ENCODE measurements at regions not wholly inside any gene's neighbourhood (a gene's known extent, or its start where the extent isn't known, plus 50 kb on each side); places are given as distances from the start of the nearest gene placed in this dataset.

GRCh38 chr3:174347474-174348138 is 511.5 kb upstream of the NAALADL2 start:
- H3K27me3 ChIP-seq (ENCODE audit: insufficient read depth, low read length) = no peaks in the 10 kb centered on the region
- no peaks in the 10 kb centered on the region for H4K20me1 ChIP-seq (ENCODE audit: insufficient read depth, low read length)
- H3K4me2 ChIP-seq (ENCODE audit: insufficient read depth, low read length) = no peak overlapping the region
- no peak overlapping the region for H3K4me3 ChIP-seq (ENCODE audit: insufficient read depth, low read length)
- TF ChIP-seq, protein P1, sequence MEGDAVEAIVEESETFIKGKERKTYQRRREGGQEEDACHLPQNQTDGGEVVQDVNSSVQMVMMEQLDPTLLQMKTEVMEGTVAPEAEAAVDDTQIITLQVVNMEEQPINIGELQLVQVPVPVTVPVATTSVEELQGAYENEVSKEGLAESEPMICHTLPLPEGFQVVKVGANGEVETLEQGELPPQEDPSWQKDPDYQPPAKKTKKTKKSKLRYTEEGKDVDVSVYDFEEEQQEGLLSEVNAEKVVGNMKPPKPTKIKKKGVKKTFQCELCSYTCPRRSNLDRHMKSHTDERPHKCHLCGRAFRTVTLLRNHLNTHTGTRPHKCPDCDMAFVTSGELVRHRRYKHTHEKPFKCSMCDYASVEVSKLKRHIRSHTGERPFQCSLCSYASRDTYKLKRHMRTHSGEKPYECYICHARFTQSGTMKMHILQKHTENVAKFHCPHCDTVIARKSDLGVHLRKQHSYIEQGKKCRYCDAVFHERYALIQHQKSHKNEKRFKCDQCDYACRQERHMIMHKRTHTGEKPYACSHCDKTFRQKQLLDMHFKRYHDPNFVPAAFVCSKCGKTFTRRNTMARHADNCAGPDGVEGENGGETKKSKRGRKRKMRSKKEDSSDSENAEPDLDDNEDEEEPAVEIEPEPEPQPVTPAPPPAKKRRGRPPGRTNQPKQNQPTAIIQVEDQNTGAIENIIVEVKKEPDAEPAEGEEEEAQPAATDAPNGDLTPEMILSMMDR (IDR thresholded peaks at IDR 0.05; ENCODE audit: extremely low read depth, low read depth, low read length) = no peak
- DNase-seq (ENCODE audit: insufficient read length, low spot score, missing footprints) = no peak
- no peak overlapping the region for H2AFZ ChIP-seq (ENCODE audit: low read length)
- no peaks in the 10 kb centered on the region for H3K36me3 ChIP-seq (ENCODE audit: insufficient read depth, low read length)
- no peak overlapping the region for H3K27ac ChIP-seq (ENCODE audit: low read depth, low read length)
- H3K9me3 ChIP-seq (ENCODE audit: low read depth, low read length) = no peaks in the 10 kb centered on the region
- H3K4me1 ChIP-seq (ENCODE audit: insufficient read depth, low read length) = no peaks in the 10 kb centered on the region
- H3K79me2 ChIP-seq (ENCODE audit: insufficient read depth, low read length) = no peaks in the 10 kb centered on the region

GRCh38 chr3:174352227-174352626 is 506.9 kb upstream of the NAALADL2 start:
- TF ChIP-seq, protein P1 (IDR thresholded peaks at IDR 0.05; ENCODE audit: extremely low read depth, low read depth, low read length) = no peak
- Histone ChIP-seq H3K9me3 (ENCODE audit: low read depth, low read length) (no peaks in the 10 kb centered on the region), H3K27ac (ENCODE audit: low read depth, low read length) (no peak overlapping the region), H3K79me2 (ENCODE audit: insufficient read depth, low read length) (no peaks in the 10 kb centered on the region), H3K36me3 (ENCODE audit: insufficient read depth, low read length) (no peaks in the 10 kb centered on the region), H2AFZ (ENCODE audit: low read length) (no peak overlapping the region), H4K20me1 (ENCODE audit: insufficient read depth, low read length) (no peaks in the 10 kb centered on the region), H3K27me3 (ENCODE audit: insufficient read depth, low read length) (no peaks in the 10 kb centered on the region), H3K4me1 (ENCODE audit: insufficient read depth, low read length) (no peaks in the 10 kb centered on the region), H3K4me3 (ENCODE audit: insufficient read depth, low read length) (no peak overlapping the region), H3K4me2 (ENCODE audit: insufficient read depth, low read length) (no peak overlapping the region)
- no peak for DNase-seq (ENCODE audit: insufficient read length, low spot score, missing footprints)

- no peaks in the 10 kb centered on the region for H3K36me3 ChIP-seq (ENCODE audit: insufficient read depth, low read length)
- TF ChIP-seq, protein P1 (IDR thresholded peaks at IDR 0.05; ENCODE audit: extremely low read depth, low read depth, low read length) = peak; percentile 38
- no peaks in the 10 kb centered on the region for H3K9me3 ChIP-seq (ENCODE audit: low read depth, low read length)
- H3K27me3 ChIP-seq (ENCODE audit: insufficient read depth, low read length) = no peaks in the 10 kb centered on the region
- no peaks in the 10 kb centered on the region for H3K4me1 ChIP-seq (ENCODE audit: insufficient read depth, low read length)
- H2AFZ ChIP-seq (ENCODE audit: low read length) = peak overlapping the region; percentile 0
- no peak overlapping the region for H3K4me2 ChIP-seq (ENCODE audit: insufficient read depth, low read length)
- H3K4me3 ChIP-seq (ENCODE audit: insufficient read depth, low read length) = no peak overlapping the region
- H3K27ac ChIP-seq (ENCODE audit: low read depth, low read length) = no peak overlapping the region
- DNase-seq (ENCODE audit: insufficient read length, low spot score, missing footprints) = no peak
- no peaks in the 10 kb centered on the region for H3K79me2 ChIP-seq (ENCODE audit: insufficient read depth, low read length)
- H4K20me1 ChIP-seq (ENCODE audit: insufficient read depth, low read length) = no peaks in the 10 kb centered on the region
Measured at GRCh38 chr3:174355505-174355904, 503.6 kb upstream of the NAALADL2 start.

- H3K27ac ChIP-seq (ENCODE audit: low read depth, low read length) = no peak overlapping the region
- TF ChIP-seq, protein P1 (IDR thresholded peaks at IDR 0.05; ENCODE audit: extremely low read depth, low read depth, low read length) = no peak
- no peaks in the 10 kb centered on the region for H3K36me3 ChIP-seq (ENCODE audit: insufficient read depth, low read length)
- H3K4me3 ChIP-seq (ENCODE audit: insufficient read depth, low read length) = no peak overlapping the region
- DNase-seq (ENCODE audit: insufficient read length, low spot score, missing footprints) = no peak
- H3K27me3 ChIP-seq (ENCODE audit: insufficient read depth, low read length) = no peaks in the 10 kb centered on the region
- H3K9me3 ChIP-seq (ENCODE audit: low read depth, low read length) = no peaks in the 10 kb centered on the region
- H3K79me2 ChIP-seq (ENCODE audit: insufficient read depth, low read length) = no peaks in the 10 kb centered on the region
- H3K4me1 ChIP-seq (ENCODE audit: insufficient read depth, low read length) = no peaks in the 10 kb centered on the region
- no peak overlapping the region for H2AFZ ChIP-seq (ENCODE audit: low read length)
- H3K4me2 ChIP-seq (ENCODE audit: insufficient read depth, low read length) = no peak overlapping the region
- H4K20me1 ChIP-seq (ENCODE audit: insufficient read depth, low read length) = no peaks in the 10 kb centered on the region
Measured at GRCh38 chr3:174356596-174356995, 502.5 kb upstream of the NAALADL2 start.
